Omental fat pad (tissue), 3 donors: ENCODE measurements at regions not wholly inside any gene's neighbourhood (a gene's known extent, or its start where the extent isn't known, plus 50 kb on each side); places are given as distances from the start of the nearest gene placed in this dataset.

Experiments
- ATAC-seq: fragments of 150-250 bp; one replicate; pipeline ENCODE4 v1.9.1; 2016; ENCODE audit warnings: mild to moderate bottlenecking, moderate library complexity; ENCODE audit not compliant: low FRiP score
- DNase-seq: peaks from one replicate; pipeline ENCODE4 v3.0.0-alpha.2; 2019; ENCODE audit warnings: low spot score
- TF ChIP-seq, protein P1 (sequence below), 3 donors: fragments of 450-650 bp; IDR thresholded peaks; one replicate each; pipeline ENCODE4 v1.5.1; 2016 to 2017; ENCODE audit warnings: antibody characterized with exemption in 3 of 3, mild to moderate bottlenecking in 3 of 3, moderate library complexity in 2 of 3

DNA sequence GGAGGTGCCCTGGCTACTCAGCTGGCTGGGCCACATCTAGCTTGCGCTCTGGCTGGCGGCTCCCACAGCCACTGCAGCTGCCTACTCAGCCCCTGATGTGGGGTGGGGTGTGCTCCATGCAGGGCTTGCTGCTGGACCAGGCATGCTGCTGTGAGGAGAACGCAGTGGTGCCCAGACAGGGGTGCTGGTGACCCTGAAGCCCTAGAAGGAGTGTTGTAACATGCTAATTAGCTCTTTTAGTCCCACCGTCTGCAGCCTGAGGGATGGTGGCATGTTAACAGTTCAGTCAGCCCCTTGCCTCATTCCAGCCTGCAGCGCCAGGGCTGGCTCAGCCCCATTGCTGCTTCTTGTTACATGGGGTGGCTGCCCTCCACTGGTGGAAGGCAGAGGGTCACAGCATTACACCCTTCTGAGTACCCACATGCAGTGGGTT lies 642.3 kb downstream of the DMRTA1 start:
- ATAC-seq = no peak
- DNase-seq = no peak
- TF ChIP-seq, protein P1, sequence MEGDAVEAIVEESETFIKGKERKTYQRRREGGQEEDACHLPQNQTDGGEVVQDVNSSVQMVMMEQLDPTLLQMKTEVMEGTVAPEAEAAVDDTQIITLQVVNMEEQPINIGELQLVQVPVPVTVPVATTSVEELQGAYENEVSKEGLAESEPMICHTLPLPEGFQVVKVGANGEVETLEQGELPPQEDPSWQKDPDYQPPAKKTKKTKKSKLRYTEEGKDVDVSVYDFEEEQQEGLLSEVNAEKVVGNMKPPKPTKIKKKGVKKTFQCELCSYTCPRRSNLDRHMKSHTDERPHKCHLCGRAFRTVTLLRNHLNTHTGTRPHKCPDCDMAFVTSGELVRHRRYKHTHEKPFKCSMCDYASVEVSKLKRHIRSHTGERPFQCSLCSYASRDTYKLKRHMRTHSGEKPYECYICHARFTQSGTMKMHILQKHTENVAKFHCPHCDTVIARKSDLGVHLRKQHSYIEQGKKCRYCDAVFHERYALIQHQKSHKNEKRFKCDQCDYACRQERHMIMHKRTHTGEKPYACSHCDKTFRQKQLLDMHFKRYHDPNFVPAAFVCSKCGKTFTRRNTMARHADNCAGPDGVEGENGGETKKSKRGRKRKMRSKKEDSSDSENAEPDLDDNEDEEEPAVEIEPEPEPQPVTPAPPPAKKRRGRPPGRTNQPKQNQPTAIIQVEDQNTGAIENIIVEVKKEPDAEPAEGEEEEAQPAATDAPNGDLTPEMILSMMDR (IDR thresholded peaks at IDR 0.05) = no peak

DNA sequence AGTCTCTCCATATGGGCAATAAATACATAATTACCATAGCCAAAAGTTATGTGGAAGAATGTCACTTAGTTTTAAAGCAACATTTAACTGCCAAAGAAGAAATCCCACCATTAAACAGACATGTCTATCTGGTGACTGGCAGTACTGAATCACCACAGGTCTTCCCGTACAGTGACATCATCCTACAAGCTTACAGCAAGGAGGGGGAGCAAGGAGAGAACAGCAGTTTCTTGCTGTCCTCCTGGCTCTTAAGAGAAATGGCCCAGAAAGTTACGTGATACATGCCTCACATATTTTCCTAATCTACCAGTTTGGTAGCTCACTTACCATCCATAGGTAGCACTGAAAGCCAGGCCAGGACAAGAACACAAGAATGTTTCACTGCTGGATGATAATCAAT lies 671.0 kb downstream of the DMRTA1 start:
- ATAC-seq (no peak), DNase-seq (no peak)
- TF ChIP-seq, protein P1 (IDR thresholded peaks at IDR 0.05) = no peak

DNA sequence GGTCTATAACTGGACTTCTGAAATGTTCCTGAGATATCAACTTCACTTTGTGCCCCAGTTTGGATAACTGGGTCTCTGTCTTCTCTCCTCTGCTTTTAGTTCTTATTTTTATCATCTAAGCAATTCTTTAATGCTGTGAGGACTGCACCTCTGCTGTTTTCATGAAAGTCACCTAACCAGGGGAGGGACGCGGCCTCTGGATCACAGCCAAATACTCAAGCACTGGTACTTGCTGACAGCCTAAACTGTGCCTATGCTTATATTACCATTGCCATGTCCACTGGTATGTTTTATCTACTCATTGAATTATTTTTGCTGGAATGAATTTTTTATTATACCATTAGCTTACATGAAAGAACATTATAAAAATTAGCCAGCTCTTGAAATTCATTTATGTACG lies 674.0 kb downstream of the DMRTA1 start:
- TF ChIP-seq, protein P1 (IDR thresholded peaks at IDR 0.05) = no peak
- ATAC-seq = no peak

DNA sequence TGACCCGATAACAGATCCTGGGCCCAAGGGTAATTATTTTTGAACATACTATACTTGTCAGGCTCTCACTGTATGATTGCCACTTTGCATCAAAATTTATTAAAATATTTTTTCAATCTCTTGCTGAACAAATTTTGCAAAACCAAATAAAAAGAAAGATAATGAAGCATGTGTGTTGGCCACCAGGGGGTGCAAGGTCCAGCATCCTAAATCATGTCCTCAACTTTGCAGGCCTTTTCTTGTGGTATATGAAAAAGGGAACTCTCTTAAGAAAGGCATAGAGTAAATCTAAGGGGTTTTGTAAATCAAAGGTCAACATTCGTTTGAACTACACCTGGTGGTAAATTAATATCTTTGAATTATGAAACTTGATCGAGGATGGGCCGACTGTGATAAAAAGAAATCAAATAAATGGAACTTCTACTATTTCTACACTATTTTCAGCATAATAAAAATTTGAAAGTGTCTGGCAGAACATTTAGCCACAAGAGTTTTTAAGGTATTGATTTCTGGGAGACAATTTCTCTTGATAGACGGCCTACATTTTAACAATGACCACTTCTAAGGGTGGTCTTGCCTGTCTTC lies 676.5 kb downstream of the DMRTA1 start:
- TF ChIP-seq, protein P1 (IDR thresholded peaks at IDR 0.05) = no peak
- DNase-seq (no peak), ATAC-seq (no peak)

More for the DNA sequence above, 674.0 kb downstream of the DMRTA1 start:
- DNase-seq = no peak

DNA sequence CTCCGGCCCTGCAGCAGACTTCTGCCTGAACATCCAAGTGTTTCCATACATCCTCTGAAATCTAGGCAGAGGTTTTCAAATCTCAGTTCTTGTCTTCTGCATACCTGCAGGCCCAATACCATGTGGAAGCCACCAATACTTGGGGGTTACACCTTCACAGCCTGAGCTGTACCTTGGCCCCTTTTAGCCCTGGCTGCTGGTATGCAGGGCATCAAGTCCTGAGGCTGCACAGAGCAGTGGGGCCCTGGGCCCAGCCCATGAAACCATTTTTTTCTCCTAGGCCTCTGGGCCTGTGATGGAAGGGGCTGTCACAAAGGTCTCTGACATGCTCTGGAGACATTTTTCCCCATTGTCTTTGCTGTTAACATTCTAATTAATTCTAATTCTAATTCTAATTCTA lies 680.6 kb downstream of the ELAVL2 start:
- ATAC-seq = no peak

DNA sequence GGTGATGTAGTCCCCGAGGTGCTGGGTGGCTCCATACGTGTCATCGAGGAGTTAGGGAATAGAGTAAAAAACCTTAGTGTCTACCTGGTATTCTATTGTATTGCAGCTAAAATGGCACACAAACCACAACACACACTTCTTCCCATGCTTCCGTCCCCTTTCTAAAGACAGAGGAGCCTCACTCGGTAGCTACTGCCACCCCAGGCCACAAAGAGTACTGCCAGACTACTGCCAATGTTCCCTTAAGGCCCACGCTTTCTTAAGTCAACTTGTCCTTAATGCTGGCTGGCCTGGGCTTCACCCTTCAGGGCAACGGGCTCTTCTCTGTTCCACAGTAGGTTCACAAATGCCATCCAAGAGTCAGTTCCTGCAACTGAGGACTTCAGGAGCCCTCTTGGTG lies 673.0 kb downstream of the ELAVL2 start:
- ATAC-seq (no peak), DNase-seq (no peak)
- TF ChIP-seq, protein P1 (IDR thresholded peaks at IDR 0.05) = no peak

More for the DNA sequence above, 680.6 kb downstream of the ELAVL2 start:
- TF ChIP-seq, protein P1 (IDR thresholded peaks at IDR 0.05) = no peak
- DNase-seq = no peak

DNA sequence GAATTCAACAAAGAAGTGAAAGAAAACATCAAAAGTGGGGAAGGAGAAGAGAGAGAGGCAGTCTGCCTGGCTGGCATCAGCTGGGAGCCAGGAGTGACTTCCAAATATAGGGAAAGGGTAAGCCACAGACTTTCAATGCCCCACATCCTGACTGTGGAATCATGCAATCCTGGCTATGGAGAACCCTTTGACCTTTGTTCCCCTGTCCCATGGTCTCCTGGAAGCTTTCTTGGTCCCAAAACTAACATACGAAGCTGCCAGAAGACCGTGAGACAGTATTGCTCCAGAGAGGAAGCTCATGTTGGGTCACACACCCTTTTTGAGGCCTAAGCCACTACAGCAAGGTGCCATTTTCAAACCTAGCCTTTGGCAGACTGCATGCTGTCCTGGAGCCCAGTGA lies 665.5 kb downstream of the ELAVL2 start:
- TF ChIP-seq, protein P1 (IDR thresholded peaks at IDR 0.05) = no peak
- no peak for ATAC-seq
- DNase-seq = no peak
